GM21360 (cell line): ENCODE measurements at regions not wholly inside any gene's neighbourhood (a gene's known extent, or its start where the extent isn't known, plus 50 kb on each side); places are given as distances from the start of the nearest gene placed in this dataset.

Experiments
- ATAC-seq: cut with Tn5 transposase; IDR thresholded peaks from one replicate; pipeline ENCODE4 v1.9.1; 2021; ENCODE audit warnings: mild to moderate bottlenecking, moderate library complexity; ENCODE audit not compliant: unreplicated experiment

DNA sequence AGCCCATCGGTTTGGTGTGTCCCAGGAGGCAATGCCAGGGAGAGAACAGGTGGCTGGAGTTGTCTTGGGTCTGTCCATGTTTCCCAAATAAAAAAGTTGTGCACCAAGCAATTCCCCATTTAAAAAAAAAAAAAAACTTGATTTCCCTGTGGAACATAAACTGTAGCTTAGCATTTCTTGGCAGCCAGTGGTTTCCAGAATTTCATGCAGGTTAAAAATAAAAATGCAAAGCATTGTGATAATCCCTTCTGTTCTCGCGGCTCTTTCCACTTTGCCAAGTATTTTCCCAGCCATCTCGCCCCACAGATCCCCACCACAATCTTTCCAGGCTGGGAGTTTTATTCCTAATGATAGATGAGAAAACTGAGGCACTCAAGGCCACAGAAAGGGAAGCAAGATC lies 51.4 kb upstream of the MSX1 start:
- ATAC-seq, result no peak

DNA sequence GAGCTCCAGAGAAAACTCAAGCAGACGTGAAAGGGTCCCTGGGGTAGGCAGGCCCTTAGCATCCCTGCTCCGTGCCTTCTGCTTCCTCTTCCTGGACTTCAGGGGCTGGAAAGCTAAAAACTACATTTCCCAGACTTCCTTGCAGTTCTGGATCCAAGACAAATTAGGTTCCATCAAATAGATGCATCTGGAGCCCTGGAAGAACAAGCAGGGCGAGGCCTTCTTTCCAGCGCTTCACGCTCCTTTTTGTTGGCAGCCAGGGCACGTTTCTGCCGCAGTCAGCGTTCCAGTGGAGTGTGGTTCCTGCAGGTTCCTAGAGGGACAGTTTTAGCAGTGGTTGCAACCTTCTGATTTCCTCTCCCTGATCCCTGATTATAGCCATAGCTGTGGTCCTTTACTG lies 53.6 kb upstream of the MSX1 start:
- no peak for ATAC-seq

DNA sequence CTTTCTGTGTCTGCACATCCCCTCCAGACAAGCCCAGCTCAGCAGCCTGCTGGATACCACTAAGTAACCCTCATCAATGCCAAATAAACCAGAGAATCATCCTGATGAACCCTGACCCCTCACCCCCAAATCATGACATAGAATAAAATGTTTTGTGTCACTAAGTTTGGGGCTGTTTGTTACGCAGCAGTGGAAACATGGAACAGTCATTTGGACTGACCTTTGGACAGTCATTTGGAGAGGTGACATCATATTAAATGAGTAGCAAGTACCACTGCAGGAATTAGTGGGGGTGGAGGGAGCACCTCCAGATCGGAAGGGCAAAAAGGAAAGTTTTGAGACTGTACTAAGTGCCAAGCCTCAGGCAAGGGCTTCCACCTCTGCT lies 55.6 kb upstream of the MSX1 start:
- ATAC-seq, result no peak

DNA sequence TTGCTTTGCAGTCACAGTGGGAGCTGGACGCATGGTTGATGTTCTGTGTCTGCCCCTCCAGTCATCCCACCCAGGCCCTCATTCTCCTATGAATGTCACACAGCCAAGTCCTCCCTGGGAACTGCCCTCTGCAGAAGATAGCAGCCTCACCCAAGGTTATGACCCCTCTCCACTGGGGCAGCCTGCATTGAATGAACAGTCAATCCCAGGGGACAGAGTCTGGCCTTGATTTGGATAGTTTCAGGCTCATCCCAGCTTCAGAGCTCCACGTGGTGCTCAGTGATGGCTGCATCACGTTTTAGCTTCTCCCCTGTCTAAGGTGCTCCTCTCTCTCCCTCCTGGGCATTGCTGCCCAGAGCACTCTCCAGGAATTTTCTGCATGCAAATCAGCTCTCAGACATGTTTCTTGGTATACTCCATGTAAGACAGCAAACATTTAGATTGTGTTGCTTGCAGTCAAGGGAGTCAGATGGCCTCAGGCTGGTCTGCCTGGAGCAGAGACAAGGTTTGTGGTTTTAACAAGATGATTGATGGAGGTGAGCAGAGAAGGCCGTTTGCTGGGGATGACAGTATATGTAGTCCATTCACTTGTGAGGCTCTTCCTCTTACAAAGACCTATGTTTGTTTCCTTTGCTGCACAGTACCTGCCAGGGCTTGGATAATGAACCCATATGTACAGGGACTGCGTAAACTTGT lies 56.1 kb upstream of the MSX1 start:
- no peak for ATAC-seq

DNA sequence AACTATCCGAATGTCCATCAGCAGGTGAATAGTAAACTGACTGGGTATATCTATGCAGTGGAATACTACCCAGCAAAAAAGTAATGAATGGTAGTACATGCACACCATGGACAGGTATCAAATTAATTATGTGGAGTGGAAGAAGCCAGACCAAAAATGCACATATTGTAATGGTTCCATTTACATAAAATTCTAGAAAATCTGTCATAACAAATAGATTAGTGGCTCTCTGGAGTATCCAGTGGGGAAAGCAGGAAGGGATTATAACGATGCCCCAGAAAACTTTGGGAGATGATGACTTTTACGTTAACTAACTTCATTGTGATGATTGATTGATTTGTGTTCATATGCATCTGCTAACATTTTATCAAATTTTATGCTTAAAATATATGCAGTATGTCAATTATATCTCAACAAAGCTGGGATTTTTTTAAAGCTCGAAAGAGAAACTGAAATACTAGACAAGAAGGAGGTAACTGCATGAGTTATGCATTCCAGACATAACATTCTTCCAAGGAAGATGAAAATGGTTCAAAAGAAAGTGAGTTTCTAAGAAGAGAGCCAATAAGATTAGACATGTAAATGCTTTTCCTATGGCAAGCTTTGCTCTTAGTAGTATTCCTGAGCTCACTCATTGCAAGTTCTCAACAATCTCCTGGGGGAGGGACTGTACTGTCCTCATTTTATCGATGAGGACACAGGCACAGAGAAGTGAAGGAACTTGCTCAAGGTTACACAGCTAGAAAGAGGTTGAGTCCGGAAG lies 58.6 kb upstream of the MSX1 start:
- ATAC-seq, result no peak

DNA sequence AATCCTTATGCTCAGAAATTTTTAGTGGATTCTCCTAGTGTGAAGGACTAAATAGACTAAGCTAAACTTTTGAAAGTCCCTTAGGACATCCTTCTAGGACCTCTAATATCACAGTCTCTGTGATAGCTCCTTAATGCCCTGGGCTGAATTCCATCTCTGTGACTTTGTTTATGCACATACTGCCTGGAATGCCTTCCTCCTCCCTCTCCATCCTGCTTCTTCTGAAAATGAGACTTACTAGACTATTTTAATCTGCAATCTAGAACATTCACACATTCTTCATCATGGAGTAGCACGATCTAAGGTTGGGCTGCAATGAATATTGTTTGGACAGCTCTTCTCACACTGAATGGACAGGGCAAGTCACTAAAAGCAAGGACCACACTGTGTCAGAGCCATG lies 65.0 kb upstream of the MSX1 start:
- no peak for ATAC-seq

DNA sequence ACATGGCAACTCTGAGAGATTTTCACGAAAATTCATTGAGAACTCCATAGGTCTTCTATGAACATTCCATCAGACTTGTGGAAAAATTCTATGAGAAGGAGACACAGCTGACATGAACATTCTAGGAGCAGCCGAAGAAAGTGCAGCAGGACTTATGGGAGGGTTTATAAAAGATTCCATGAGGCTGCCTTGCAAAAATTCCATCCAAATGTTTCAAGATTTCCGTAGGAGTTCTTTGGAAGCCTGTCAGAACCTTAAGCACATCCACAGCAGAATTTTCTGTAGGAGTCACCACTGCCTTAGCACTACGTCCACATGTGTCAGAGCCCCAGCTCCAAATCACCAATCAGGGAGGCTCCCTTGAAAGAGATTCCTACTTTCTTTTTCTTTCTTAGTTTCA lies 67.0 kb upstream of the MSX1 start:
- ATAC-seq, result no peak

DNA sequence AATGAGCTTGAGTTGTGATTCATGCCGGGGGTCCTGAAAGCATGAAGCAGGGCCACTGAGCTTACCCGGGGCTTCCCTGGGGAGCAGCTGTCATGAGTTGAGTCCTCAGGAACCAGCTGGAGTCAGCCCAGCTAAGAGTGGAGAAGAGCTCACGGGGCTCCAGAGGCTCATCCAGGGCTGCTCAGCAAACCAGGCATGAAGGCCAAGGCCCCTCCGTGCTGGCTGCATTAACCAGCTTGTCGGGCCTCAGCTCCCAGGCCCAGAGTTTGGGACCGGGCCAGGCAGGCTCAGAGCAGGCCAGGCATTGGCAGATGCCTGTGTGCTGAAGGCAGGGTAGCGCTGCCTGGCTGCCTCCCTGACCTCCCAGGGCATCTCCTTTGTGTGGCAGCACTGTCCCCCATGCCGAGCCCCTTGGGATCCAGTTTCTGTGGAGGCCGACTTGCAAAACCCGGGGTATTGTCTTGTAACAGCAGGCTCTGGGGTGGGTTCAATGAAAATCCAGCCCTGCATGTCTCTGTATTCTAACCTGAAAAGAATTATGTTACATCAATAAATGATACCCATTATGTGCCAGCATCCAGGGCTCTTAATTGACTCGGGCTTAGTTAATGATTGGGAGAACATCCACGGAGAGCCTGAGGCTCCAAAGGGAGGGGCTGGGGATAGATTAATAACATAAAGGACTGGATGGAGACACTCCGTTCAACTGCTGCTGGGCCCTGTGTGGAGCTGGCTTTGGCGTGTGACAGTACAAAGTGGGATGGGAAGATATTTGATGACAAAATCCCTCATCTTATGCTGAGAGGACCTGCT lies 68.0 kb upstream of the MSX1 start:
- no peak for ATAC-seq

- no peak for ATAC-seq
Observed at GRCh38 chr4:4789462-4789861, 70.0 kb upstream of the MSX1 start.

DNA sequence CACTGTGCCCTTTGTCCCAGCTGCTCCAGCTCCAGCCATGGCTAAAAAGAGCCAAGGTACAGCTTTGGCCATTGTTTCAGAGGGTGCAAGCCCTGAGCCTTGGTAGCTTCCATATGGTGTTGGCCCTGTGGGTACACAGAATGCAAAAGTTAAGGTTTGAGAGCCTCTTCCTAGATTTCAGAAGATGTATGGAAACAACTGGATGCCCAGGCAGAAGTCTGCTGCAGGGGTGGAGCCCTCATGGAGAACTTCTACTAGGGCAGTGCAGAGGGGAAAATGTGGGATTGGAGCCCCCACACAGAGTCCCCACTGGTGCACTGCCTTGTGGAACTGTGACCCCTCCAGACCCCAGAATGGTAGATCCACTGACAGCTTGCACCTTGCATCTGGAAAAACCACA lies 70.9 kb upstream of the MSX1 start:
- no peak for ATAC-seq

GRCh38 chr4:4787421-4787820 lies 72.0 kb upstream of the MSX1 start:
- no peak for ATAC-seq

DNA sequence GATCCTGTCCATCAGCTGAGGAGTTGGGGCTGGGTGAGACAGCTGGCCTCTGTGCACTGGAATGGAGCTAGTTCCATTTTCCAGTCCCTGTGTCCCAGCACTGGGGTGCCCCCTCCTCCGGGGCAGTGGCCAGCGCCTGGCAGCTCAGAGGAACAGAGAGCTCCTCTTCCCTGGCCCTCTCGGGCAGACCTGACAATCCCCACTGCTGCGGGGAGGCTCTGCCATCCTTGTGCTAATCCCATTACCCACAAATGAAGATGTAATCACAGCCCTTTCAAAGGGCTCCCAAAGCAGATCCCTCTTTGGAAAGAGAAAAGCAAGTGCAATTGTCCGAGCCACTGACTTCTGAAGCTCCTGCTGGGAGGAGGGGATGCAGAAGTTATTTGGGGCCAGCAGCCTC lies 75.1 kb upstream of the MSX1 start:
- no peak for ATAC-seq

- no peak for ATAC-seq
Observed at GRCh38 chr4:4783847-4784246, 75.6 kb upstream of the MSX1 start.

DNA sequence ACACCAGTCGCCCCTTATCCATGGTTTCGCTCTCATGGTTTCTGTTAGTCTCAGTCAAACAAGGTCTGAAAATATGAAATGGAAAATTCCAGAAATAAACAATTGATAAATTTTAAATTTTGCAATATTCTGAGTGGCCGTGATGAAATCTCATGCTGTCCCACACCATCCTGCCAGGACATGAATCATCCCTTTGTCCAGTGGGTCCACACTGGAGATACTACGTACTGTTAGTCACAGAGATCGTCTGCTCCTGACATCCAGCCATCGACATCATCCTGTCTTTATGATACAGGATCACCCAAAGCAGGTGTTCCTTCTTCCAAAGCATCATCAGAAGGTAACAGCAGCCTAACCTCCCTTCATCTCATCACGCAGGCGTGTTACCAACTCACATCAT lies 76.5 kb upstream of the MSX1 start:
- ATAC-seq, result no peak

GRCh38 chr4:4781936-4782707 lies 77.3 kb upstream of the MSX1 start:
- ATAC-seq, result no peak

GRCh38 chr4:4780729-4781244 lies 78.7 kb upstream of the MSX1 start:
- ATAC-seq, result no peak

- no peak for ATAC-seq
Observed at GRCh38 chr4:4779486-4779885, 80.0 kb upstream of the MSX1 start.

DNA sequence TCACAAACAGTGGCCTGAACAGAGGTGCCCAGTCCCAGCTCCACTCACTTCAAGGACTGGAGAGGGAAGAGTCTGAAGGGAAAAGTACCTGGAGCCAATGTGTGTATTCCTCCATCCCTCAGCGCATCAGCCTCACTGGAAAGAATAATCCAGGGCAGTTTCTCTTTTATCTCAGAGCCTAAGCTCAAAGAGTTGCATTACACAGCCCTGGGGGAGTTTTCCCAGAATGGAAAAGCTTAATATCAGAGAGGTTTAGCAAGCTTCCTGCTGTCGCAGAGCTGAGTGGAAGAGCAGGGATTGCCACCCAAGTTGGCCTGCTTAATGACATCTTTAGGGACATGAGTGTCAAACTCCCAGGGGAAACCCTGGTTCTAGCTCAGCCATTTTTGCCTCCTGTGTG lies 80.4 kb upstream of the MSX1 start:
- ATAC-seq, result no peak

DNA sequence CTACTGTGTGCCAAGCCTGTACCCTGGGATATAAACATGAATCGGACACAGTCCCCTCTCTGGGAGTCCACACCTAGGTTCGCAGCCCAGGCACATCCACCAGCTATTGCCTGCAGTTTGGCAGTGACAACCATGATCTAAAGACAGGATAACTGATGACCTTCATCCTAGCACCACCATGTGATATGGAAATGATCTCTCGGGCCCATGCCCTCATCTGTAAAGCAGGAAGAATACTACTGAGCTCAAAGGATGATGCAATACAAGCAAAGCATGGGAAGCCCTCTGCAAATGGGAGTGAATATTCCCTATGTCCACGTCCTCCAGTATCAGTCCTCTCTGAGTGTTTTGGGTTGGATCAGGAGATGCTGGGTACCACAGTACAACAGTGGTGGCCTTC lies 80.9 kb upstream of the MSX1 start:
- ATAC-seq, result no peak

GRCh38 chr4:4776934-4777333 lies 82.5 kb upstream of the MSX1 start:
- ATAC-seq, result no peak

GRCh38 chr4:4776335-4776734 lies 83.1 kb upstream of the MSX1 start:
- no peak for ATAC-seq
